Mesenchymal stem cell (in vitro differentiated cells and primary cell): ENCODE measurements at regions not wholly inside any gene's neighbourhood (a gene's known extent, or its start where the extent isn't known, plus 50 kb on each side); places are given as distances from the start of the nearest gene placed in this dataset.

Experiments
- DNase-seq: peaks from one replicate; pipeline ENCODE4 v3.0.0-alpha.2; 2013
- H2AFZ ChIP-seq: one replicate; pipeline ENCODE4 v1.6.1; 2013; ENCODE audit warnings: low read depth, mild to moderate bottlenecking, control low read depth, inconsistent platforms, low read length, moderate library complexity
- H2AK5ac ChIP-seq: 2 replicates; pipeline ENCODE4 v1.6.1; 2013; ENCODE audit warnings: low read length, moderate library complexity, mild to moderate bottlenecking, inconsistent platforms; ENCODE audit not compliant: severe bottlenecking
- H2BK120ac ChIP-seq: one replicate; pipeline ENCODE4 v1.6.1; 2013; ENCODE audit warnings: low read depth, mild to moderate bottlenecking, inconsistent platforms, low read length, moderate library complexity
- H2BK12ac ChIP-seq, 2 experiments: one replicate each; pipeline ENCODE4 v1.6.1; 2013; ENCODE audit warnings: inconsistent platforms in 2 of 2, low read length in 2 of 2, mild to moderate bottlenecking in 2 of 2, moderate library complexity in 2 of 2, control low read depth in 1 of 2
- H2BK15ac ChIP-seq: one replicate; pipeline ENCODE4 v1.6.1; 2013; ENCODE audit warnings: mild to moderate bottlenecking, low read depth, inconsistent platforms; ENCODE audit not compliant: poor library complexity, severe bottlenecking
- H2BK5ac ChIP-seq: 2 replicates; pipeline ENCODE4 v1.6.1; 2013; ENCODE audit warnings: low read depth, mild to moderate bottlenecking, low read length, control low read depth, inconsistent platforms; ENCODE audit not compliant: poor library complexity, severe bottlenecking
- H3K14ac ChIP-seq, 2 experiments: one replicate each; pipeline ENCODE4 v1.6.1; 2013; ENCODE audit warnings: inconsistent platforms in 2 of 2, low read length in 2 of 2, control low read depth in 1 of 2, mild to moderate bottlenecking in 1 of 2, moderate library complexity in 1 of 2
- H3K18ac ChIP-seq, 2 experiments: one replicate each; pipeline ENCODE4 v1.6.1; 2013; ENCODE audit warnings: inconsistent platforms in 2 of 2, low read length in 2 of 2, control low read depth in 1 of 2, low read depth in 1 of 2, mild to moderate bottlenecking in 1 of 2
- H3K23ac ChIP-seq, 2 experiments: one replicate each; pipeline ENCODE4 v1.6.1; 2013; ENCODE audit warnings: inconsistent platforms in 2 of 2, low read length in 2 of 2, mild to moderate bottlenecking in 2 of 2, moderate library complexity in 2 of 2, control low read depth in 1 of 2
- H3K27ac ChIP-seq: 2 replicates; pipeline ENCODE4 v1.5.1; 2013; ENCODE audit warnings: mild to moderate bottlenecking, moderate library complexity, low read length, control low read depth, inconsistent platforms; ENCODE audit not compliant: poor library complexity, severe bottlenecking
- H3K27me3 ChIP-seq, 2 experiments: 2 replicates each; pipeline versions ENCODE4 v1.6.1 to v1.7.0; 2013; ENCODE audit warnings: low read length in 2 of 2, mild to moderate bottlenecking in 2 of 2, moderate library complexity in 2 of 2, control low read depth in 1 of 2, inconsistent platforms in 1 of 2; ENCODE audit not compliant: control insufficient read depth in 1 of 2, insufficient read depth in 1 of 2
- H3K36me3 ChIP-seq, 2 experiments: 2 replicates each; pipeline versions ENCODE4 v1.6.1 to v1.7.0; 2013; ENCODE audit warnings: low read length in 2 of 2, control low read depth in 1 of 2, inconsistent platforms in 1 of 2, low read depth in 1 of 2, mild to moderate bottlenecking in 1 of 2; ENCODE audit not compliant: insufficient read depth in 2 of 2, control insufficient read depth in 1 of 2
- H3K4ac ChIP-seq, 2 experiments: one replicate each; pipeline ENCODE4 v1.6.1; 2013; ENCODE audit warnings: inconsistent platforms in 2 of 2, low read length in 2 of 2, mild to moderate bottlenecking in 2 of 2, moderate library complexity in 2 of 2, control low read depth in 1 of 2, low read depth in 1 of 2
- H3K4me1 ChIP-seq: 2 replicates; pipeline ENCODE4 v1.6.1; 2013; ENCODE audit warnings: low read depth, low read length, control low read depth; ENCODE audit not compliant: control insufficient read depth, insufficient read depth
- H3K4me2 ChIP-seq: 2 replicates; pipeline ENCODE4 v1.6.1; 2013; ENCODE audit warnings: low read length, mild to moderate bottlenecking, inconsistent platforms; ENCODE audit not compliant: poor library complexity, severe bottlenecking
- H3K4me3 ChIP-seq, 2 experiments: 2 replicates each; pipeline versions ENCODE4 v1.5.1 to v1.7.0; 2013; ENCODE audit warnings: low read length in 2 of 2, mild to moderate bottlenecking in 2 of 2, control low read depth in 1 of 2, low read depth in 1 of 2; ENCODE audit not compliant: insufficient read depth in 1 of 2
- H3K79me1 ChIP-seq: replicated peaks from 2 replicates; pipeline ENCODE4 v1.6.1; 2013; ENCODE audit warnings: mild to moderate bottlenecking, control low read depth, low read length, inconsistent platforms; ENCODE audit not compliant: poor library complexity, severe bottlenecking
- H3K9ac ChIP-seq: 2 replicates; pipeline ENCODE4 v1.7.0; 2013; ENCODE audit warnings: mild to moderate bottlenecking, low read length, moderate library complexity
- H3K9me3 ChIP-seq: 2 replicates; pipeline ENCODE4 v1.7.0; 2013; ENCODE audit warnings: mild to moderate bottlenecking, low read length; ENCODE audit not compliant: control insufficient read depth
- H4K8ac ChIP-seq: one replicate; pipeline ENCODE4 v1.6.1; 2013; ENCODE audit warnings: inconsistent platforms, mild to moderate bottlenecking, low read length, moderate library complexity
- H4K91ac ChIP-seq: one replicate; pipeline ENCODE4 v1.6.1; 2013; ENCODE audit warnings: mild to moderate bottlenecking, low read length, inconsistent platforms
- WGBS: methylation state at CpG from one replicate; pipeline ENCODE4 v1.1.7; 2013; ENCODE audit warnings: mixed read lengths; 5-methylcytosine and 5-hydroxymethylcytosine counted together

DNA sequence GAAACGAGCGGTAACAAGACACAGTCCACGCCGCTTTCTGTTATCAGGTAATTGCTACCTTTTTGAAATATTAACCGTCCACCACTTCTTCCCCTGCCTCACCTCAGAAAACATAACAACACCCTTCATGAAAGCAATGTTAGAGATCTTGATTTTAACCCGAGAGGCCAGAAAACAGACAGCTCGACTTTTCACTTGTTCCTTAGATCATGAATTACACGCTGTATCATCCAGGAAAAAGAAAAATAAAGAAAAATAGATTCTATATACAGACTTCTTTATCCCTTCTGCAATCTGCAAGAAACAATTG lies 957.1 kb upstream of the SOX9 start:
- DNase-seq: no peak
- no peak overlapping the region for H3K4me3 ChIP-seq
- no peaks in the 10 kb centered on the region for H3K4me1 ChIP-seq
- H2BK120ac ChIP-seq: no peak overlapping the region
- no peak overlapping the region for H3K14ac ChIP-seq
- H3K9ac ChIP-seq: no peak overlapping the region
- H3K4me2 ChIP-seq: no peak overlapping the region
- WGBS: 93% methylated on average over 6 of the region's 8 CpGs
- H3K23ac ChIP-seq: no peak overlapping the region
- no peaks in the 10 kb centered on the region for H3K36me3 ChIP-seq
- H3K9me3 ChIP-seq: no peaks in the 10 kb centered on the region
- H2BK5ac ChIP-seq: no peak overlapping the region
- no peak overlapping the region for H3K4ac ChIP-seq
- H3K18ac ChIP-seq: no peak overlapping the region
- no peak overlapping the region for H2AK5ac ChIP-seq
- H4K91ac ChIP-seq: no peak overlapping the region
- H4K8ac ChIP-seq: no peak overlapping the region
- H2BK12ac ChIP-seq: no peak overlapping the region
- no peak overlapping the region for H2BK15ac ChIP-seq
- no peak overlapping the region for H3K27ac ChIP-seq
- no peaks in the 10 kb centered on the region for H3K79me1 ChIP-seq
- H2AFZ ChIP-seq: no peak overlapping the region
- no peaks in the 10 kb centered on the region for H3K27me3 ChIP-seq

DNA sequence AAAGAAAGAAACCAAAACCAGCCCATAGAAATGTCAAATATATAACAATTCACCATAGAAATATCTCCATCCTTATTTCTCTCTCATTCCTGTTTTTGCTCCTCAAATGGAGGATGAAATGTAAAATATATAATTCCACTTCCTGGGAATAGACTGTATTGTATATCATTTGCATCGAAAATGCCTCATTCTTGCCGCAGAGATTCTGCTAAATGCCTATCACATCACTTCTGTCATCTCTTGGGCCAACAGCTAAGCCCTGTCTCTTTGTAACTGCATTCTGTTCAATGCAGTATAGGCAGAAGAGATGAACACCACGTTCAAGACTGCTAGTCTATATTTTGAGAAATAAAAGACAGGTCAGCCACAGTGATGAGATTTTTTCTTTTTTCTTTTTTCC lies 956.3 kb upstream of the SOX9 start:
- Histone ChIP-seq H2BK5ac (no peak overlapping the region), H3K79me1 (no peaks in the 10 kb centered on the region), H2BK15ac (no peak overlapping the region), H3K36me3 (no peaks in the 10 kb centered on the region), H2BK120ac (no peak overlapping the region), H3K14ac (no peak overlapping the region), H3K4me2 (no peak overlapping the region), H3K18ac (no peak overlapping the region), H2BK12ac (no peak overlapping the region), H4K8ac (no peak overlapping the region), H3K27ac (no peak overlapping the region), H3K4ac (no peak overlapping the region), H3K4me3 (no peak overlapping the region), H3K9ac (no peak overlapping the region), H2AFZ (no peak overlapping the region), H4K91ac (no peak overlapping the region), H3K27me3 (no peaks in the 10 kb centered on the region), H3K23ac (no peak overlapping the region), H3K9me3 (no peaks in the 10 kb centered on the region), H3K4me1 (no peaks in the 10 kb centered on the region), H2AK5ac (no peak overlapping the region)
- DNase-seq: no peak
- WGBS: 82% methylated on average over 3 of the region's 3 CpGs

DNA sequence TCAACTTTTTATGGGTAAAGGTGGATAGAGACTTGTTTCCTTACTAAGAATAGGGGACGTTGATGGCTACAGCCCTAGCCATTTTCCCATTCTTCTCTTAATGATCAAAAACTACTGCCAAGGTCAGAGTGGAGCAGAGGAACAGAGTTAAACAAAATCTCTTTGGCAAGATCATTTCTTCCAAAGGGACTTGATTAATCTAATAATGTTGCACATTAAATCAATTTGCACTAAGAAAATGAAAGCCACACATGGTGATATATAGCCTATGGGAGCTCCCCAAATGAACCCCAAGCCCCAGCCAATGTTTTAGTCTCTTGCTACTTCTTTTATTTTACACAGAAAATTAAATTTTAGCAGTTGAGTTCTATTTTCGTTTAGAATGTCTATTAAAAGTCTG lies 954.5 kb upstream of the SOX9 start:
- Histone ChIP-seq H4K91ac (no peak overlapping the region), H4K8ac (no peak overlapping the region), H3K79me1 (no peaks in the 10 kb centered on the region)

DNA sequence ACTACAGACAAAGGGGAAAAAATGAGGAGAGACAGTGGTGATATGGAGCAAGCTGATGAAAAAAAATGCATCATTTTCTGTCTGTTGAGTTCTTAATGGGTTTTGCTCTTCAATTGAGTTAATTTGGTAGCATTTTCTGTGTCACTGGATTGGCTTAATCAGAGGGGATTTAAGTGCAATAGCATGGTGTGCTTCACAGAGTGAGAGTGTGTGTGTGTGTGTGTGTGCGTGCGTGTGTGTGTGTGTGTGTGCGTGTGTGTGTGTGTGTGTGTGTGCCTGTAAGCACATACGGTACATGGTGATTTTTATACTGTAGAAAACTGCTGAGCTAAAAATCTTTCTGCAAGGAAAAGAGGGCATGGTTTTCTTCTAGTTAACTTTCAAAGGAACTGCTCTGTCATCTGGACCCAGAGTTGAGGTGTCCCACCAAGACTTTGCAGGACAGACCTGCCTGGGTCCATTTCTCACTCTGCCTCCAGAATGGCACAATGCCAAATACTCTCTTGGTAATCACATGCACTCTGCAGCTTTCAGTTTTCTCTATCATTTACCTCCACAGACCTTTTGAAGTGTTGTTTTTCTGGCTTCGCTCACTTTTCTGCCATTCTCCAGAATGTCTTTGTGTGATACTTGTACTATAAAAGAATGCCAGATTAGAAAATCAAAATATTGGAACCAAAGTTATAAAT lies 952.6 kb upstream of the SOX9 start:
- H3K27me3 ChIP-seq: no peaks in the 10 kb centered on the region
- H3K4me3 ChIP-seq: no peak overlapping the region
- no peak overlapping the region for H3K27ac ChIP-seq
- H3K4me1 ChIP-seq: no peaks in the 10 kb centered on the region
- H3K23ac ChIP-seq: no peak overlapping the region
- no peak overlapping the region for H3K4me2 ChIP-seq
- no peak overlapping the region for H3K9ac ChIP-seq
- no peak overlapping the region for H2BK5ac ChIP-seq
- H3K18ac ChIP-seq: no peak overlapping the region
- H2BK120ac ChIP-seq: no peak overlapping the region
- no peaks in the 10 kb centered on the region for H3K9me3 ChIP-seq
- no peaks in the 10 kb centered on the region for H3K36me3 ChIP-seq
- no peak for DNase-seq
- H4K91ac ChIP-seq: no peak overlapping the region
- no peaks in the 10 kb centered on the region for H3K79me1 ChIP-seq
- no peak overlapping the region for H3K14ac ChIP-seq
- no peak overlapping the region for H2BK12ac ChIP-seq
- no peak overlapping the region for H3K4ac ChIP-seq
- no peak overlapping the region for H2BK15ac ChIP-seq
- H4K8ac ChIP-seq: no peak overlapping the region
- H2AK5ac ChIP-seq: no peak overlapping the region
- no peak overlapping the region for H2AFZ ChIP-seq
- 83% methylated on average over 3 of the region's 5 CpGs for WGBS

More for the DNA sequence above, 954.5 kb upstream of the SOX9 start:
- H3K36me3 ChIP-seq: no peaks in the 10 kb centered on the region
- no peak overlapping the region for H2BK12ac ChIP-seq
- no peaks in the 10 kb centered on the region for H3K9me3 ChIP-seq
- H3K27ac ChIP-seq: no peak overlapping the region
- H2BK5ac ChIP-seq: no peak overlapping the region
- H3K27me3 ChIP-seq: no peaks in the 10 kb centered on the region
- H3K23ac ChIP-seq: no peak overlapping the region
- no peak overlapping the region for H2AFZ ChIP-seq
- H2BK120ac ChIP-seq: no peak overlapping the region
- H3K18ac ChIP-seq: no peak overlapping the region
- H3K4me2 ChIP-seq: no peak overlapping the region
- H3K4ac ChIP-seq: no peak overlapping the region
- no peak overlapping the region for H2AK5ac ChIP-seq
- no peak overlapping the region for H3K9ac ChIP-seq
- H2BK15ac ChIP-seq: no peak overlapping the region
- no peak for DNase-seq
- H3K4me1 ChIP-seq: no peaks in the 10 kb centered on the region
- WGBS: no CpG with 5 or more reads among the region's 2 CpGs
- no peak overlapping the region for H3K4me3 ChIP-seq
- no peak overlapping the region for H3K14ac ChIP-seq
